Liver (tissue), 8 donors: ENCODE measurements at regions not wholly inside any gene's neighbourhood (a gene's known extent, or its start where the extent isn't known, plus 50 kb on each side); places are given as distances from the start of the nearest gene placed in this dataset.

Experiments used
- DNase-seq: peaks from one replicate; pipeline ENCODE4 v3.0.0-alpha.2; 2017; ENCODE audit warnings: low spot score
- H3K27ac ChIP-seq, 2 donors: one replicate each; pipeline ENCODE4 v1.7.0; 2013; ENCODE audit warnings: inconsistent platforms in 2 of 2, low read length in 2 of 2, control low read depth in 1 of 2, low read depth in 1 of 2, mild to moderate bottlenecking in 1 of 2
- H3K27me3 ChIP-seq, 4 donors: one replicate each; pipeline versions ENCODE4 v1.6.1 to v1.7.0; 2013; ENCODE audit warnings: low read length in 3 of 4, inconsistent platforms in 1 of 4, mild to moderate bottlenecking in 1 of 4, moderate library complexity in 1 of 4; ENCODE audit not compliant: control insufficient read depth in 4 of 4, insufficient read depth in 4 of 4
- H3K36me3 ChIP-seq, 4 donors: one replicate each; pipeline versions ENCODE4 v1.6.1 to v1.7.0; 2013; ENCODE audit warnings: low read length in 3 of 4, mild to moderate bottlenecking in 3 of 4, low read depth in 1 of 4, moderate library complexity in 1 of 4; ENCODE audit not compliant: control insufficient read depth in 4 of 4, insufficient read depth in 3 of 4
- H3K4me1 ChIP-seq, 4 donors: one replicate each; pipeline versions ENCODE4 v1.6.1 to v1.7.0; 2013; ENCODE audit warnings: low read length in 3 of 4, mild to moderate bottlenecking in 3 of 4, moderate library complexity in 1 of 4; ENCODE audit not compliant: control insufficient read depth in 4 of 4, insufficient read depth in 4 of 4
- H3K4me3 ChIP-seq, 3 donors: one replicate each; pipeline versions ENCODE4 v1.6.1 to v1.7.0; 2013; ENCODE audit warnings: low read length in 3 of 3, control low read depth in 1 of 3, low read depth in 1 of 3, mild to moderate bottlenecking in 1 of 3
- H3K9ac ChIP-seq, 2 donors: one replicate each; pipeline ENCODE4 v1.7.0; 2013; ENCODE audit warnings: low read length in 2 of 2, mild to moderate bottlenecking in 2 of 2, moderate library complexity in 2 of 2, control low read depth in 1 of 2, low read depth in 1 of 2
- H3K9me3 ChIP-seq, 4 donors: one replicate each; pipeline versions ENCODE4 v1.6.1 to v1.7.0; 2013; ENCODE audit warnings: low read length in 3 of 4; ENCODE audit not compliant: control insufficient read depth in 4 of 4
- CTCF ChIP-seq: fragments of 150-350 bp; IDR thresholded peaks from 2 replicates; pipeline ENCODE4 v1.5.1; 2017; ENCODE audit warnings: improper control_type of control experiment, low read depth, low read length; ENCODE audit not compliant: missing input control
- EGR1 ChIP-seq, 2 donors: IDR thresholded peaks; 2 replicates each; pipeline ENCODE4 v1.6.1; 2016 to 2018; ENCODE audit warnings: antibody characterized with exemption in 2 of 2, low read depth in 2 of 2
- FOXA2 ChIP-seq: IDR thresholded peaks from 2 replicates; pipeline ENCODE4 v1.6.1; 2016; ENCODE audit warnings: antibody characterized with exemption
- REST ChIP-seq: IDR thresholded peaks from 2 replicates; pipeline ENCODE4 v1.6.1; 2016; ENCODE audit warnings: antibody characterized with exemption, mild to moderate bottlenecking
- RXRA ChIP-seq, 2 donors: IDR thresholded peaks; 2 replicates each; pipeline ENCODE4 v1.6.1; 2017 to 2018; ENCODE audit warnings: antibody characterized with exemption in 2 of 2, mild to moderate bottlenecking in 1 of 2
- SP1 ChIP-seq: IDR thresholded peaks from 2 replicates; pipeline ENCODE4 v1.6.1; 2018; ENCODE audit warnings: antibody characterized with exemption, mild to moderate bottlenecking
- TAF1 ChIP-seq: conservative IDR thresholded peaks from 2 replicates; pipeline ENCODE4 v1.6.1; 2016; ENCODE audit warnings: antibody characterized with exemption, mild to moderate bottlenecking
- YY1 ChIP-seq: IDR thresholded peaks from 2 replicates; pipeline ENCODE4 v1.6.1; 2016; ENCODE audit warnings: antibody characterized with exemption, mild to moderate bottlenecking
- ZBTB33 ChIP-seq: IDR thresholded peaks from 2 replicates; pipeline ENCODE4 v1.6.1; 2016; ENCODE audit warnings: antibody characterized with exemption
- WGBS: extraction: QIAGEN DNeasy Blood & Tissue Kit; methylation state at CpG from one replicate; pipeline ENCODE4 v1.1.7; 2013; 5-methylcytosine and 5-hydroxymethylcytosine counted together
- donor health status: healthy.
- donor health status: healthy.
- donor health status: healthy.
- donor health status: healthy.
- donor health status: healthy.

- no peak overlapping the region for H3K27ac ChIP-seq
- TF ChIP-seq REST (no peak), YY1 (no peak), CTCF (no peak), ZBTB33 (no peak), SP1 (no peak), TAF1 (no peak), EGR1 (IDR thresholded peaks at IDR 0.05; ENCODE audit: low read depth in 2 of 2) (no peak), FOXA2 (no peak)
- no peak overlapping the region for H3K4me3 ChIP-seq
- H3K27me3 ChIP-seq: no peaks in the 10 kb centered on the region
- H3K9ac ChIP-seq: no peak overlapping the region
- no peak for DNase-seq
- H3K4me1 ChIP-seq: no peaks in the 10 kb centered on the region
- H3K9me3 ChIP-seq: no peaks in the 10 kb centered on the region
- H3K36me3 ChIP-seq: peaks cover 0 to 2% (median 0%) of the 10 kb centered on the region in 4 donors
Observed at GRCh38 chr4:33883111-33883510, 2361.2 kb downstream of the ARAP2 start.

GRCh38 chr4:33886356-33886755 is 2358.0 kb downstream of the ARAP2 start:
- H3K36me3 ChIP-seq: no peaks in the 10 kb centered on the region
- H3K9me3 ChIP-seq: no peaks in the 10 kb centered on the region
- TF ChIP-seq RXRA (IDR thresholded peaks at IDR 0.05): no peak
- TF ChIP-seq CTCF: no peak
- TF ChIP-seq TAF1: no peak
- no peaks in the 10 kb centered on the region for H3K27me3 ChIP-seq
- H3K4me3 ChIP-seq: no peak overlapping the region
- no peaks in the 10 kb centered on the region for H3K4me1 ChIP-seq
- no peak overlapping the region for H3K9ac ChIP-seq
- no peak for DNase-seq
- H3K27ac ChIP-seq: no peak overlapping the region
- WGBS: 86% methylated on average over 8 of the region's 8 CpGs
